ENCODE measurements at regions not wholly inside any gene's neighbourhood (a gene's known extent, or its start where the extent isn't known, plus 50 kb on each side); places are given as distances from the start of the nearest gene placed in this dataset.

- no peak overlapping the region for H2BK15ac ChIP-seq (ENCODE audit: low read length)
- no peaks in the 10 kb centered on the region for H3K27me3 ChIP-seq (replicated peaks in 1 of 4; ENCODE audit: control insufficient read depth in 3 of 4, extremely low read depth in 1 of 4, insufficient read depth in 3 of 4, low read length in 3 of 4)
- no peak overlapping the region for H3K4ac ChIP-seq (replicated peaks; ENCODE audit: insufficient read length, low read depth, low read length)
- H3K4me3 ChIP-seq (ENCODE audit: extremely low read depth in 1 of 4, insufficient read depth in 2 of 4, low read depth in 3 of 4, low read length in 4 of 4) = no peak overlapping the region
- H4K5ac ChIP-seq (ENCODE audit: insufficient read length, low read depth, low read length) = no peak overlapping the region
- peaks cover 0 to 3% of the 10 kb centered on the region in 2 experiments for H4K20me1 ChIP-seq (replicated peaks in 1 of 2; ENCODE audit: control insufficient read depth in 1 of 2, insufficient read depth in 2 of 2, low read length in 2 of 2)
- H3K9me3 ChIP-seq (ENCODE audit: insufficient read depth in 2 of 2, low read depth in 1 of 2, low read length in 1 of 2) = no peaks in the 10 kb centered on the region
- no peak overlapping the region for H3K23ac ChIP-seq (ENCODE audit: insufficient read length)
- H3K56ac ChIP-seq (replicated peaks; ENCODE audit: insufficient read length, low read depth, low read length) = no peak overlapping the region
- WGBS, 2 experiments (ENCODE audit: extremely low coverage in 1 of 2, insufficient coverage in 1 of 2, insufficient read length in 1 of 2, insufficient replicate concordance in 2 of 2, low coverage in 1 of 2, low lambda C conversion rate in 2 of 2, missing lambda C conversion rate in 1 of 2) = 87% methylated on average over 7 of the region's 7 CpGs; no CpG with 5 or more reads in 1 of the 2 experiments
- H2AFZ ChIP-seq (ENCODE audit: low read length) = no peak overlapping the region
- peaks cover 9% of the 10 kb centered on the region; the same call in 1 of the 2 replicates for H3K23me2 ChIP-seq (ENCODE audit: low read depth, low read length)
- H2BK120ac ChIP-seq (replicated peaks; ENCODE audit: low read depth, low read length) = no peak overlapping the region
- no peak overlapping the region for H3K14ac ChIP-seq (ENCODE audit: insufficient read length)
- H3K18ac ChIP-seq (ENCODE audit: extremely low read depth, low read length) = no peak overlapping the region
- H3K79me1 ChIP-seq (ENCODE audit: low read depth, low read length) = no peaks in the 10 kb centered on the region
- H2BK5ac ChIP-seq (ENCODE audit: low read depth, low read length) = no peak overlapping the region
- ChIA-PET CTCF (ENCODE audit: partially characterized antibody) (interaction anchor here (0.6 to 1.2 kb wide), 3 partner anchors 93 to 1635 kb away, joined by 3 to 4 read pairs (median 3); no protein-coding TSS in a partner anchor), POLR2A (ENCODE audit: partially characterized antibody) (interaction anchor here (0.9 to 1.7 kb wide), 2 partner anchors 27 to 117 kb away, joined by 3 to 5 read pairs; no protein-coding TSS in a partner anchor)
- peaks cover 0 to 13% (median 4%) of the 10 kb centered on the region in 4 experiments; a peak in 5 of 7 replicates for H3K4me1 ChIP-seq (replicated peaks in 1 of 4; ENCODE audit: control insufficient read depth in 3 of 4, insufficient read depth in 4 of 4, low read length in 3 of 4)
- H3K27ac ChIP-seq (ENCODE audit: low read depth, low read length) = no peak overlapping the region
- no peak overlapping the region for H3K4me2 ChIP-seq (ENCODE audit: insufficient read depth in 1 of 2, low read depth in 2 of 2, low read length in 2 of 2)
- no peak overlapping the region for H2BK20ac ChIP-seq (ENCODE audit: low read length)
- no peak overlapping the region for H4K91ac ChIP-seq (replicated peaks; ENCODE audit: insufficient read length, low read length)
- H3K9ac ChIP-seq (replicated peaks in 1 of 4; ENCODE audit: extremely low read depth in 1 of 4, low read depth in 3 of 4, low read length in 3 of 4) = no peak overlapping the region
- no peak overlapping the region; the same call in 1 of the 2 replicates for H4K8ac ChIP-seq (ENCODE audit: extremely low read depth, insufficient read depth, low read length)
- no peak for TF ChIP-seq POLR2A (IDR thresholded peaks at IDR 0.05; ENCODE audit: control extremely low read depth in 1 of 2, low read depth in 2 of 2, low read length in 2 of 2)
- no peak for TF ChIP-seq ZNF274 (IDR thresholded peaks at IDR 0.05; ENCODE audit: borderline replicate concordance, extremely low read depth, low read length)
- no peak for TF ChIP-seq SIRT6 (IDR thresholded peaks at IDR 0.05; ENCODE audit: low read length)
- no peak for TF ChIP-seq CHD1 (IDR thresholded peaks at IDR 0.05; ENCODE audit: low read depth, low read length)
- peak; percentile 38; the same call in 1 of the 2 replicates for TF ChIP-seq KDM1A (IDR thresholded peaks at IDR 0.05; ENCODE audit: borderline replicate concordance, low read length)
- no peak for TF ChIP-seq POU5F1 (IDR thresholded peaks at IDR 0.05; ENCODE audit: low read depth, low read length)
- no peaks in the 10 kb centered on the region for H3K36me3 ChIP-seq (ENCODE audit: control insufficient read depth in 2 of 4, insufficient read depth in 4 of 4, low read length in 3 of 4)
- H3K79me2 ChIP-seq (ENCODE audit: control insufficient read depth in 1 of 2, insufficient read depth in 2 of 2, low read length in 2 of 2) = no peaks in the 10 kb centered on the region
- FAIRE-seq (no peak), DNase-seq (ENCODE audit: low read depth in 1 of 2, low spot score in 2 of 2) (no peak)
- H2BK12ac ChIP-seq (ENCODE audit: low read depth, low read length) = no peak overlapping the region
- H2AK5ac ChIP-seq (ENCODE audit: low read depth, low read length) = no peak overlapping the region
These were observed 57.9 kb upstream of the IER5L start for GRCh38 chr9:129235931-129236331.
